ENCODE measurements at regions not wholly inside any gene's neighbourhood (a gene's known extent, or its start where the extent isn't known, plus 50 kb on each side); places are given as distances from the start of the nearest gene placed in this dataset.

DNA sequence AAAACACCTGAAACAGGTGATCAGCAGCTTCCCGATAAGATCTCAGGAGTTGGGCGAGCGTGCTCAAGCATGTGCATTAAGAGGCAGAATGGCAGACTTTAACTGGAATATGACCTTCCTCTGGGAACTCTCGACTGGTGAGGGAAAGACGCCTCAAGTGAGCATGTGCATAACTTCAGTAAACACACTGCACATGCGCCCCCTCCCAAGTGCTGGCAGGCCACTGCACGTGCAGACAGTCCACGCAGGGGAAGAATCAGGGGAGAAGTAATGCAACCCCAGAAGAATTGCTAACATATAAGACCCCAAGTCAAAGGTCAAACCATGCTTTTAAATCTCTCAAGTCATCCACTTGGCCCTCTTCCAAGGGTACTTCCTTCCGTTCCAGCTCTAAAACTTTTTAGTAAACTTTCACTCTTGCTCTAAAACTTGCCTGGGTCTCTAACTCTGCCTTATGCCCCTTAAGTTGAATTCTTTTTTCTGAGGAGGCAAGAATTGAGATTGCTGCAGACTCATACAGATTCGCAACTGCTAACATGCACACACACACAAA lies 541.0 kb downstream of the TNS3 start:
- peaks cover 0 to 7% (median 1%) of the 10 kb centered on the region in 4 experiments; a peak in 3 of 7 replicates for H3K27me3 ChIP-seq (replicated peaks in 1 of 4; ENCODE audit: control insufficient read depth in 3 of 4, extremely low read depth in 1 of 4, insufficient read depth in 3 of 4, low read length in 3 of 4)
- no peak overlapping the region for H2BK120ac ChIP-seq (replicated peaks; ENCODE audit: low read depth, low read length)
- H3K36me3 ChIP-seq (ENCODE audit: control insufficient read depth in 2 of 4, insufficient read depth in 4 of 4, low read length in 3 of 4) = no peaks in the 10 kb centered on the region
- no peak overlapping the region for H3K4ac ChIP-seq (replicated peaks; ENCODE audit: insufficient read length, low read depth, low read length)
- no peak overlapping the region for H3K18ac ChIP-seq (ENCODE audit: extremely low read depth, low read length)
- peaks cover 3% of the 10 kb centered on the region; the same call in 1 of the 2 replicates for H3K23me2 ChIP-seq (ENCODE audit: low read depth, low read length)
- ChIA-PET POLR2A (ENCODE audit: partially characterized antibody) (no interaction called here), CTCF (ENCODE audit: partially characterized antibody) (no interaction called here)
- peaks cover 0 to 2% of the 10 kb centered on the region in 2 experiments for H4K20me1 ChIP-seq (replicated peaks in 1 of 2; ENCODE audit: control insufficient read depth in 1 of 2, insufficient read depth in 2 of 2, low read length in 2 of 2)
- WGBS, 2 experiments (ENCODE audit: extremely low coverage in 1 of 2, insufficient coverage in 1 of 2, insufficient read length in 1 of 2, insufficient replicate concordance in 2 of 2, low coverage in 1 of 2, low lambda C conversion rate in 2 of 2, missing lambda C conversion rate in 1 of 2) = 92% methylated on average over 10 of the region's 10 CpGs; no CpG with 5 or more reads in 1 of the 2 experiments
- no peak overlapping the region for H3K4me3 ChIP-seq (ENCODE audit: extremely low read depth in 1 of 4, insufficient read depth in 2 of 4, low read depth in 3 of 4, low read length in 4 of 4)
- TF ChIP-seq TCF12 (IDR thresholded peaks at IDR 0.05; ENCODE audit: low read depth, low read length) (no peak), FOSL1 (IDR thresholded peaks at IDR 0.05; ENCODE audit: insufficient read depth, low read depth, low read length) (no peak), TAF1 (IDR thresholded peaks at IDR 0.05; ENCODE audit: low read depth, low read length) (no peak), NANOG (IDR thresholded peaks at IDR 0.05; ENCODE audit: insufficient read depth, low read depth, low read length, poor library complexity, severe bottlenecking) (no peak), SP1 (IDR thresholded peaks at IDR 0.05; ENCODE audit: low read depth, low read length) (no peak), TBP (IDR thresholded peaks at IDR 0.05; ENCODE audit: low read depth, low read length) (no peak), SIRT6 (IDR thresholded peaks at IDR 0.05; ENCODE audit: low read length) (no peak), HDAC2 (IDR thresholded peaks at IDR 0.05; ENCODE audit: borderline replicate concordance in 1 of 2, low read depth in 2 of 2, low read length in 2 of 2) (no peak), HDAC6 (IDR thresholded peaks at IDR 0.05; ENCODE audit: low read depth, low read length) (no peak), EP300 (IDR thresholded peaks at IDR 0.05; ENCODE audit: borderline replicate concordance in 1 of 2, low read depth in 2 of 2, low read length in 2 of 2) (no peak), ASH2L (IDR thresholded peaks at IDR 0.05; ENCODE audit: low read length) (no peak), YY1 (IDR thresholded peaks at IDR 0.05; ENCODE audit: low read depth, low read length) (no peak), BRCA1 (IDR thresholded peaks at IDR 0.05; ENCODE audit: low read depth, low read length) (no peak)
- H2BK5ac ChIP-seq (ENCODE audit: low read depth, low read length) = no peak overlapping the region
- no peak overlapping the region for H3K14ac ChIP-seq (ENCODE audit: insufficient read length)
- FAIRE-seq (no peak), DNase-seq (ENCODE audit: low read depth in 1 of 2, low spot score in 2 of 2) (no peak)
- peaks cover 2 to 12% (median 8%) of the 10 kb centered on the region in 4 experiments; a peak in 5 of 7 replicates for H3K4me1 ChIP-seq (replicated peaks in 1 of 4; ENCODE audit: control insufficient read depth in 3 of 4, insufficient read depth in 4 of 4, low read length in 3 of 4)
- no peak overlapping the region for H2BK20ac ChIP-seq (ENCODE audit: low read length)
- H2BK15ac ChIP-seq (ENCODE audit: low read length) = no peak overlapping the region
- H3K23ac ChIP-seq (ENCODE audit: insufficient read length) = no peak overlapping the region
- H4K8ac ChIP-seq (ENCODE audit: extremely low read depth, insufficient read depth, low read length) = no peak overlapping the region
- H3K9me3 ChIP-seq (ENCODE audit: insufficient read depth in 2 of 2, low read depth in 1 of 2, low read length in 1 of 2) = no peaks in the 10 kb centered on the region
- no peak overlapping the region for H3K4me2 ChIP-seq (ENCODE audit: insufficient read depth in 1 of 2, low read depth in 2 of 2, low read length in 2 of 2)
- H3K79me1 ChIP-seq (ENCODE audit: low read depth, low read length) = no peaks in the 10 kb centered on the region
- no peak overlapping the region for H3K27ac ChIP-seq (ENCODE audit: low read depth, low read length)
- no peak overlapping the region for H4K5ac ChIP-seq (ENCODE audit: insufficient read length, low read depth, low read length)
- no peak overlapping the region for H3K9ac ChIP-seq (replicated peaks in 1 of 4; ENCODE audit: extremely low read depth in 1 of 4, low read depth in 3 of 4, low read length in 3 of 4)
- no peak overlapping the region for H3K56ac ChIP-seq (replicated peaks; ENCODE audit: insufficient read length, low read depth, low read length)
- H2AK5ac ChIP-seq (ENCODE audit: low read depth, low read length) = no peak overlapping the region
- H2AFZ ChIP-seq (ENCODE audit: low read length) = no peak overlapping the region
- H2BK12ac ChIP-seq (ENCODE audit: low read depth, low read length) = no peak overlapping the region
- no peak overlapping the region for H4K91ac ChIP-seq (replicated peaks; ENCODE audit: insufficient read length, low read length)
- no peaks in the 10 kb centered on the region for H3K79me2 ChIP-seq (ENCODE audit: control insufficient read depth in 1 of 2, insufficient read depth in 2 of 2, low read length in 2 of 2)

Data from H1 (cell line).